ENCODE measurements at regions not wholly inside any gene's neighbourhood (a gene's known extent, or its start where the extent isn't known, plus 50 kb on each side); places are given as distances from the start of the nearest gene placed in this dataset.

DNA sequence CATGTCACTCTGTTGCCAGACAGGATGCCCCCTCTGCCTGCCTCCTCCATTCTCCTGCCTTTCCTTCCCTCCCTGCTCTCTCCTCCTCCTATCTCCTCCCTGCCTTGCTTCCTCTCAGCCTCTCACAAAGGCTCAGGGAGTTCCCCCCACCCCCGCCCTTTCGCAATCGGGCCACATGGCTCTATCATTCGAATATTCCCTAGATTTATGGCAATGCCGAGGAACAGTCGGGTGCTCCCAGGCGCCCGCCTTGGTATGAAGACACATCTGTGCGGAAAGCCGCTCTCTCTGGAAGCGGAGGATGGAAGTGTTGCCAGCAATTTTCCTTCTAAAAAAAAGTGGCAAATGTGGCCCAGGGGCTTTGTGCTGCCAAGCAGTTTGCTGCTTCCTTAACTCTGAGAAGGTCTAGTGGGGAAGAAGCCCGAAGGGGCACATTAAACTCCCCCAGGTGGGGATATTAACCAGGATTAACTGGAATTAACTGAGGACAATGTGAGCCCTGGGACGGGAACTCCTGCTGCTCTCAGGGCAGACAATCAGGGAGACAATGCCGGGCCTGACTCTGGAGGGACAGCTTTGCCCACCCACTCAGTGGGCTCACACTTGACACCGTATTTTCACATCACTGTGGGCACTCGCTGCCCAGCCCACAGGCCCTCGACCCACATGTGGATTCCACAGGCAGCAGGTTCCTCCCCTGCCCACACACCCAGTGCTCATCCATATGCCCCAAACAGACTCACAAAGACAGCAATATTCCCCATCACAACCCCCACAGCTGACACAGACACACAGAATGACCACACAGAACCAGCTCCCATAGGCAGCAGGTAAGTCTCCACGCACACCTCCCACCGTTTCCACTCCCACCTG lies 88.4 kb upstream of the SMNDC1 start:
- ChIA-PET CTCF (no interaction called here), POLR2A (no interaction called here)
- Mint-ChIP-seq H3K27ac (no peak overlapping the region), H3K4me1 (ENCODE audit: low read depth) (peaks cover 6% of the 10 kb centered on the region), H3K4me3 (no peak overlapping the region), H3K36me3 (ENCODE audit: low read depth) (no peaks in the 10 kb centered on the region), H3K9me3 (no peaks in the 10 kb centered on the region), H3K27me3 (no peaks in the 10 kb centered on the region)
- Histone ChIP-seq H3K27ac (ENCODE audit: low read depth in 1 of 2, low read length in 2 of 2) (no peak overlapping the region), H3K36me3 (ENCODE audit: insufficient read depth, low read length) (no peaks in the 10 kb centered on the region), H3K4me1 (ENCODE audit: insufficient read depth, low read length) (peaks cover 15% of the 10 kb centered on the region), H3K4me3 (ENCODE audit: low read length) (no peak overlapping the region), H3K27me3 (ENCODE audit: control insufficient read depth in 1 of 2, insufficient read depth in 2 of 2, low read length in 2 of 2) (no peaks in the 10 kb centered on the region), H3K9me3 (ENCODE audit: control insufficient read depth in 1 of 2, insufficient read depth in 1 of 2, low read length in 2 of 2) (no peaks in the 10 kb centered on the region)
- ATAC-seq (ENCODE audit: poor library complexity) = no peak
- TF ChIP-seq CTCF (IDR thresholded peaks at IDR 0.05) = no peak
- intact Hi-C loops (cut with DNase I, micrococcal nuclease) = no loop called here
- no peak for DNase-seq

DNA sequence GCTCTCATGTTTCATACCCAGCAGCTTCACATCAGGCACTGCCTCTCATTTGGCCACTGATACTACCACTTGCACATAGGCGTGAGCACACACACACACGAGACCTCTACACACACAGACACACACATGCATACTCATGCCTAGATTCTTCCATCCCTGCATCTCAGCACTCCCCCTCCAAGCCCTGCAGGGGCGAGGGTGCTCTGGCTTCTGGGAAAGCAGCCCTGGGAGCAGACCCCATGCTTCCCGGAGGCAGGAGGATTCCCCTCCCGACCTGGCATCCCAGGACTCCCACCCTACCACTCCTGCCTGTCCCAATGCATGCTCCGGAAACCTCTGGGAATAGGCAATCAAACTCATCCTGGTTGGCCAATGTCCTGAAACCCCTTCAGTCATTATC lies 89.1 kb upstream of the SMNDC1 start:
- DNase-seq (no peak), ATAC-seq (ENCODE audit: poor library complexity) (no peak)
- no peaks in the 10 kb centered on the region for H3K9me3 Mint-ChIP-seq
- no peaks in the 10 kb centered on the region for H3K9me3 ChIP-seq (ENCODE audit: control insufficient read depth in 1 of 2, insufficient read depth in 1 of 2, low read length in 2 of 2)
- no peak overlapping the region for H3K27ac Mint-ChIP-seq
- peaks cover 10% of the 10 kb centered on the region for H3K4me1 ChIP-seq (ENCODE audit: insufficient read depth, low read length)
- ChIA-PET CTCF (no interaction called here), POLR2A (no interaction called here)
- intact Hi-C loops (cut with DNase I, micrococcal nuclease) = no loop called here
- no peaks in the 10 kb centered on the region for H3K27me3 Mint-ChIP-seq
- H3K4me1 Mint-ChIP-seq (ENCODE audit: low read depth) = no peaks in the 10 kb centered on the region
- no peaks in the 10 kb centered on the region for H3K36me3 ChIP-seq (ENCODE audit: insufficient read depth, low read length)
- no peak overlapping the region for H3K4me3 ChIP-seq (ENCODE audit: low read length)
- no peaks in the 10 kb centered on the region for H3K27me3 ChIP-seq (ENCODE audit: control insufficient read depth in 1 of 2, insufficient read depth in 2 of 2, low read length in 2 of 2)
- no peak overlapping the region for H3K27ac ChIP-seq (ENCODE audit: low read depth in 1 of 2, low read length in 2 of 2)
- no peak for TF ChIP-seq CTCF (IDR thresholded peaks at IDR 0.05)
- H3K36me3 Mint-ChIP-seq (ENCODE audit: low read depth) = no peaks in the 10 kb centered on the region
- no peak overlapping the region for H3K4me3 Mint-ChIP-seq

DNA sequence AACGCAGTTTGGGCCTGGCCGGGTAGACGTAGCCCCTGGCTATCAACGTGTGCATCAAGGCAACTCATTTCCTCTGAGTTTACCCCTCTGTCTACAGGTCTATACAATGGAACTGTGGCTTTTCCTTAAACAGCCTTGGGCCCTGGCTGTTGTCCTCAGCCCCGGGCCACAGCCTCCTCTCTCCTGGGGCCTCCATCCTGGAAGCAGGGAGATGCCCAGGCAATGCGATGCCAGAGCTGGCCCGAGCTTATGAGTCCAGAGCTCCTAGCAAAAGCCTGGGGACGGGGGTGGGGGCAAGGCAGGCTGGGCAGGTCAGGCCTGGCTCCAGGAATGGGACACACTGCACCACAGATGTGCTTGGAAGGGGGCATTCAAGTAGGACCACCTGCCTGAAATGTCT lies 89.6 kb upstream of the SMNDC1 start:
- no peaks in the 10 kb centered on the region for H3K9me3 ChIP-seq (ENCODE audit: control insufficient read depth in 1 of 2, insufficient read depth in 1 of 2, low read length in 2 of 2)
- no peak for TF ChIP-seq CTCF (IDR thresholded peaks at IDR 0.05)
- peaks cover 10% of the 10 kb centered on the region for H3K4me1 ChIP-seq (ENCODE audit: insufficient read depth, low read length)
- no peak for ATAC-seq (ENCODE audit: poor library complexity)
- no peak overlapping the region for H3K27ac ChIP-seq (ENCODE audit: low read depth in 1 of 2, low read length in 2 of 2)
- DNase-seq = no peak
- no peaks in the 10 kb centered on the region for H3K36me3 Mint-ChIP-seq (ENCODE audit: low read depth)
- no peak overlapping the region for H3K4me3 ChIP-seq (ENCODE audit: low read length)
- intact Hi-C loops (cut with DNase I, micrococcal nuclease) = no loop called here
- POLR2A ChIA-PET = no interaction called here
- H3K27me3 Mint-ChIP-seq = no peaks in the 10 kb centered on the region
- H3K4me1 Mint-ChIP-seq (ENCODE audit: low read depth) = no peaks in the 10 kb centered on the region
- H3K9me3 Mint-ChIP-seq = no peaks in the 10 kb centered on the region
- H3K27ac Mint-ChIP-seq = no peak overlapping the region
- CTCF ChIA-PET = no interaction called here
- H3K36me3 ChIP-seq (ENCODE audit: insufficient read depth, low read length) = no peaks in the 10 kb centered on the region
- no peak overlapping the region for H3K4me3 Mint-ChIP-seq
- no peaks in the 10 kb centered on the region for H3K27me3 ChIP-seq (ENCODE audit: control insufficient read depth in 1 of 2, insufficient read depth in 2 of 2, low read length in 2 of 2)
